Stomach (tissue), 4 donors: ENCODE measurements at regions not wholly inside any gene's neighbourhood (a gene's known extent, or its start where the extent isn't known, plus 50 kb on each side); places are given as distances from the start of the nearest gene placed in this dataset.

ENCODE experiments used
- EP300 ChIP-seq: sonication (generic); formaldehyde crosslinking; IDR thresholded peaks from one replicate; pipeline ENCODE4 v1.6.1; 2017; ENCODE audit warnings: antibody characterized with exemption
- POLR2A ChIP-seq, 4 donors: fragments of 450-650 bp; IDR thresholded peaks; one replicate each; pipeline ENCODE4 v1.6.1; 2016; ENCODE audit warnings: antibody characterized with exemption in 4 of 4, control low read depth in 2 of 4, mild to moderate bottlenecking in 1 of 4, moderate library complexity in 1 of 4
- POLR2AphosphoS5 ChIP-seq, 3 donors: sonication (generic); formaldehyde crosslinking; IDR thresholded peaks; one replicate each; pipeline ENCODE4 v1.6.1; 2016; ENCODE audit warnings: antibody characterized with exemption in 3 of 3
- TF ChIP-seq, protein P1 (sequence below), 7 experiments: fragments of 450-650 bp in 4 of 7; fragments of 200-600 bp in 3 of 7; sonication (generic) in 3 of 7; IDR thresholded peaks; one replicate each; pipeline ENCODE4 v1.5.1; 2016 to 2019; ENCODE audit warnings: antibody characterized with exemption in 7 of 7, control low read depth in 2 of 7, mild to moderate bottlenecking in 1 of 7

DNA sequence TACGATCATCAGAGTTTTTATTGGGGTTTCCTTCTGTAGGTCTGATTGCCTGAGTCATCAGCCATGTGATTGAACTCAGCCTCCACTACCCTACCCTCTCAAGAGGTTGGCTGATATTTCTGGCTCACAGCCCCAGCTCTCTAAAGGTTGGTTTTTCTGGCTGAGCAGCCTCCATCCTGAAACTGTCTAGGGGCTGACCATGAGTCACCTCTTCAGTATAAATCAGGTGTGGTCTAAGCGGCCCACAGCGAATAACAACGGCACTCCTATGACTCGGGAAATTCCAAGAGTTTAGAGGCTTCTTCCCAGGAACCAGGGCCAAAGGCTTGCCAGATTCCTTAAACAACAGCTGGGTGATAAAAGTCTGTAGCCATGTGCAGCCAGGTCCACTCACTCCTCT, 115.5 kb downstream of the SOD2 start:
- TF ChIP-seq EP300, result no peak
- TF ChIP-seq, protein P1, sequence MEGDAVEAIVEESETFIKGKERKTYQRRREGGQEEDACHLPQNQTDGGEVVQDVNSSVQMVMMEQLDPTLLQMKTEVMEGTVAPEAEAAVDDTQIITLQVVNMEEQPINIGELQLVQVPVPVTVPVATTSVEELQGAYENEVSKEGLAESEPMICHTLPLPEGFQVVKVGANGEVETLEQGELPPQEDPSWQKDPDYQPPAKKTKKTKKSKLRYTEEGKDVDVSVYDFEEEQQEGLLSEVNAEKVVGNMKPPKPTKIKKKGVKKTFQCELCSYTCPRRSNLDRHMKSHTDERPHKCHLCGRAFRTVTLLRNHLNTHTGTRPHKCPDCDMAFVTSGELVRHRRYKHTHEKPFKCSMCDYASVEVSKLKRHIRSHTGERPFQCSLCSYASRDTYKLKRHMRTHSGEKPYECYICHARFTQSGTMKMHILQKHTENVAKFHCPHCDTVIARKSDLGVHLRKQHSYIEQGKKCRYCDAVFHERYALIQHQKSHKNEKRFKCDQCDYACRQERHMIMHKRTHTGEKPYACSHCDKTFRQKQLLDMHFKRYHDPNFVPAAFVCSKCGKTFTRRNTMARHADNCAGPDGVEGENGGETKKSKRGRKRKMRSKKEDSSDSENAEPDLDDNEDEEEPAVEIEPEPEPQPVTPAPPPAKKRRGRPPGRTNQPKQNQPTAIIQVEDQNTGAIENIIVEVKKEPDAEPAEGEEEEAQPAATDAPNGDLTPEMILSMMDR (IDR thresholded peaks at IDR 0.05), result no peak
- no peak for TF ChIP-seq POLR2AphosphoS5 (IDR thresholded peaks at IDR 0.05)
- no peak for TF ChIP-seq POLR2A (IDR thresholded peaks at IDR 0.05)
